ENCODE measurements at regions not wholly inside any gene's neighbourhood (a gene's known extent, or its start where the extent isn't known, plus 50 kb on each side); places are given as distances from the start of the nearest gene placed in this dataset.

- TF ChIP-seq CTCF (conservative IDR thresholded peaks at IDR 0.05; ENCODE audit: low read depth, low read length): no peak
- TF ChIP-seq EZH2 (IDR thresholded peaks at IDR 0.05; ENCODE audit: low read length, unreplicated experiment): no peak
- no peak for TF ChIP-seq EZH2phosphoT487 (IDR thresholded peaks at IDR 0.05; ENCODE audit: borderline replicate concordance, low read length)
These were observed 624.3 kb upstream of the SOX9 start for GRCh38 chr17:71496552-71496951.
